HG03469 (cell line): ENCODE measurements at regions not wholly inside any gene's neighbourhood (a gene's known extent, or its start where the extent isn't known, plus 50 kb on each side); places are given as distances from the start of the nearest gene placed in this dataset.
"Not testable (repeated sequence)": the region's sequence is repeated elsewhere in the genome, so short reads cannot be mapped to it uniquely, and the experiment has no call there.

Experiments used
- ATAC-seq: cut with Tn5 transposase; IDR thresholded peaks from one replicate; pipeline ENCODE4 v1.9.1; 2021; ENCODE audit warnings: mild to moderate bottlenecking, moderate library complexity, moderate number of reproducible peaks; ENCODE audit not compliant: unreplicated experiment

GRCh38 chr3:139095803-139096466 lies 51.2 kb upstream of the PRR23C start:
- no peak for ATAC-seq

GRCh38 chr3:139096670-139097069 lies 52.0 kb upstream of the PRR23C start:
- no peak for ATAC-seq

- no peak for ATAC-seq
Observed at GRCh38 chr3:139098391-139098790, 53.7 kb upstream of the PRR23C start.

GRCh38 chr3:139099968-139100817 lies 55.5 kb upstream of the PRR23C start:
- no peak for ATAC-seq

GRCh38 chr3:139100821-139101220 lies 56.1 kb upstream of the PRR23C start:
- no peak for ATAC-seq

GRCh38 chr3:139101396-139101795 lies 56.7 kb upstream of the PRR23C start:
- no peak for ATAC-seq

GRCh38 chr3:139103484-139103883 lies 58.8 kb upstream of the PRR23C start:
- ATAC-seq = no peak

GRCh38 chr3:139104062-139104461 lies 59.4 kb upstream of the PRR23C start:
- ATAC-seq = no peak

GRCh38 chr3:139105154-139105702 lies 60.5 kb upstream of the PRR23C start:
- ATAC-seq = no peak

GRCh38 chr3:139106013-139106932 lies 61.6 kb upstream of the PRR23C start:
- ATAC-seq = no peak

- no peak for ATAC-seq
Observed at GRCh38 chr3:139107424-139108252, 62.9 kb upstream of the PRR23C start.

GRCh38 chr3:139108253-139108969 lies 63.7 kb upstream of the PRR23C start:
- ATAC-seq = no peak

GRCh38 chr3:139109271-139109670 lies 64.6 kb upstream of the PRR23C start:
- no peak for ATAC-seq

GRCh38 chr3:139110072-139110830 lies 65.6 kb upstream of the PRR23C start:
- ATAC-seq = no peak

- ATAC-seq = not testable (repeated sequence)
Observed at GRCh38 chr3:139110929-139111328, 66.2 kb upstream of the PRR23C start.

- no peak for ATAC-seq
Observed at GRCh38 chr3:139111392-139112229, 66.9 kb upstream of the PRR23C start.

GRCh38 chr3:139112230-139112558 lies 67.5 kb upstream of the PRR23C start:
- no peak for ATAC-seq
